ENCODE measurements at regions not wholly inside any gene's neighbourhood (a gene's known extent, or its start where the extent isn't known, plus 50 kb on each side); places are given as distances from the start of the nearest gene placed in this dataset.

DNA sequence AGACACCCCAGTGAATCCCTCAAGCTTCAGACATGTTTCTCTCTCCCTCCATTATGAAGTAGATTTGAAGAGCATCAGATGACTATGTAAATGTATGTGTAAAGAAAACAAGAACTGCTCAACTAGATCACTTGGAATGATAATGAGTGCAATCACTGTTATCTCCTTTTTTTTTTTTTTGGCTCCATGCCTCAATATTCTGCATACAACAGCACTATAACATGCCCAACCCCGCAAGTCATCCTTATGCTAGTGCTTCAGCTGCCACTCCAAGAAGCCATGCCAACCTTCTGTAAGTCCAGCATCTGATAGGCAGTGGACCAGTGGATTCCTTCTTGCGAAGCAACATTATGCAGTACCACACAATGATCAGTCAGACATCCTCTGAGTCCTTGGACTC lies 133.7 kb downstream of the TFPI2 start:
- intact Hi-C loops (cut with micrococcal nuclease) (no loop called here), in situ Hi-C loops (cut with MboI; ENCODE audit: low sequenced_read_pairs) (no loop called here), dilution Hi-C loops (cut with HindIII; ENCODE audit: low sequenced_read_pairs, unreplicated experiment) (no loop called here)
- BruUV-seq (replicated peaks), result no TSS peak
- no peaks in the 10 kb centered on the region for H3K36me3 ChIP-seq (ENCODE audit: control insufficient read depth, insufficient read depth, low read length)
- CTCF ChIA-PET, result interaction anchor here (0.6 kb wide), 1 partner anchor 52 kb away, joined by 6 read pairs; no protein-coding TSS in a partner anchor
- DNase-seq (no peak), ATAC-seq (ENCODE audit: low read depth) (no peak)
- H3K27me3 ChIP-seq (ENCODE audit: control insufficient read depth, insufficient read depth, low read length), result no peaks in the 10 kb centered on the region
- H4K20me1 ChIP-seq (ENCODE audit: insufficient read depth, low read length), result no peaks in the 10 kb centered on the region
- no peak overlapping the region for H3K4me3 ChIP-seq (ENCODE audit: insufficient read depth, low read depth, low read length)
- no peak overlapping the region for H2AFZ ChIP-seq (replicated peaks; ENCODE audit: low read length, poor library complexity)
- no peak overlapping the region for H2BK20ac ChIP-seq (ENCODE audit: low read depth, low read length)
- H3K27ac ChIP-seq (ENCODE audit: insufficient read depth, low read length), result no peak overlapping the region
- no CpG with 5 or more reads among the region's 2 CpGs for WGBS, 2 experiments (ENCODE audit: extremely low coverage in 2 of 2, insufficient read length in 1 of 2)
- no peak overlapping the region for H2BK15ac ChIP-seq (ENCODE audit: low read depth, low read length)
- TF ChIP-seq MXI1 (IDR thresholded peaks at IDR 0.05; ENCODE audit: borderline replicate concordance, low read depth, low read length), result no peak
- TF ChIP-seq FOS (IDR thresholded peaks at IDR 0.05; ENCODE audit: low read depth, low read length), result no peak
- TF ChIP-seq RCOR1 (IDR thresholded peaks at IDR 0.05; ENCODE audit: insufficient replicate concordance, low read length), result no peak
- no peak for TF ChIP-seq MAFK (IDR thresholded peaks at IDR 0.05; ENCODE audit: low read depth, low read length)
- no peak for TF ChIP-seq MAZ (IDR thresholded peaks at IDR 0.05; ENCODE audit: borderline replicate concordance, low read depth, low read length)
- TF ChIP-seq RAD21 (IDR thresholded peaks at IDR 0.05; ENCODE audit: low read length), result no peak
- TF ChIP-seq, protein P1, sequence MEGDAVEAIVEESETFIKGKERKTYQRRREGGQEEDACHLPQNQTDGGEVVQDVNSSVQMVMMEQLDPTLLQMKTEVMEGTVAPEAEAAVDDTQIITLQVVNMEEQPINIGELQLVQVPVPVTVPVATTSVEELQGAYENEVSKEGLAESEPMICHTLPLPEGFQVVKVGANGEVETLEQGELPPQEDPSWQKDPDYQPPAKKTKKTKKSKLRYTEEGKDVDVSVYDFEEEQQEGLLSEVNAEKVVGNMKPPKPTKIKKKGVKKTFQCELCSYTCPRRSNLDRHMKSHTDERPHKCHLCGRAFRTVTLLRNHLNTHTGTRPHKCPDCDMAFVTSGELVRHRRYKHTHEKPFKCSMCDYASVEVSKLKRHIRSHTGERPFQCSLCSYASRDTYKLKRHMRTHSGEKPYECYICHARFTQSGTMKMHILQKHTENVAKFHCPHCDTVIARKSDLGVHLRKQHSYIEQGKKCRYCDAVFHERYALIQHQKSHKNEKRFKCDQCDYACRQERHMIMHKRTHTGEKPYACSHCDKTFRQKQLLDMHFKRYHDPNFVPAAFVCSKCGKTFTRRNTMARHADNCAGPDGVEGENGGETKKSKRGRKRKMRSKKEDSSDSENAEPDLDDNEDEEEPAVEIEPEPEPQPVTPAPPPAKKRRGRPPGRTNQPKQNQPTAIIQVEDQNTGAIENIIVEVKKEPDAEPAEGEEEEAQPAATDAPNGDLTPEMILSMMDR (conservative IDR thresholded peaks at IDR 0.05; ENCODE audit: low read depth, low read length), result no peak
- TF ChIP-seq, protein P2, sequence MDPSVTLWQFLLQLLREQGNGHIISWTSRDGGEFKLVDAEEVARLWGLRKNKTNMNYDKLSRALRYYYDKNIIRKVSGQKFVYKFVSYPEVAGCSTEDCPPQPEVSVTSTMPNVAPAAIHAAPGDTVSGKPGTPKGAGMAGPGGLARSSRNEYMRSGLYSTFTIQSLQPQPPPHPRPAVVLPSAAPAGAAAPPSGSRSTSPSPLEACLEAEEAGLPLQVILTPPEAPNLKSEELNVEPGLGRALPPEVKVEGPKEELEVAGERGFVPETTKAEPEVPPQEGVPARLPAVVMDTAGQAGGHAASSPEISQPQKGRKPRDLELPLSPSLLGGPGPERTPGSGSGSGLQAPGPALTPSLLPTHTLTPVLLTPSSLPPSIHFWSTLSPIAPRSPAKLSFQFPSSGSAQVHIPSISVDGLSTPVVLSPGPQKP (IDR thresholded peaks at IDR 0.05; ENCODE audit: borderline replicate concordance, low read depth, low read length), result no peak
- no peak for TF ChIP-seq POLR2A (IDR thresholded peaks at IDR 0.05; ENCODE audit: low read depth, low read length)
- no peak for TF ChIP-seq CHD1 (IDR thresholded peaks at IDR 0.05; ENCODE audit: low read depth, low read length)
- no peak for TF ChIP-seq RFX5 (IDR thresholded peaks at IDR 0.05; ENCODE audit: low read depth, low read length)
- no peak for TF ChIP-seq CEBPB (IDR thresholded peaks at IDR 0.05; ENCODE audit: low read depth, low read length)
- TF ChIP-seq, protein P3, sequence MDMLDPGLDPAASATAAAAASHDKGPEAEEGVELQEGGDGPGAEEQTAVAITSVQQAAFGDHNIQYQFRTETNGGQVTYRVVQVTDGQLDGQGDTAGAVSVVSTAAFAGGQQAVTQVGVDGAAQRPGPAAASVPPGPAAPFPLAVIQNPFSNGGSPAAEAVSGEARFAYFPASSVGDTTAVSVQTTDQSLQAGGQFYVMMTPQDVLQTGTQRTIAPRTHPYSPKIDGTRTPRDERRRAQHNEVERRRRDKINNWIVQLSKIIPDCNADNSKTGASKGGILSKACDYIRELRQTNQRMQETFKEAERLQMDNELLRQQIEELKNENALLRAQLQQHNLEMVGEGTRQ (IDR thresholded peaks at IDR 0.05; ENCODE audit: low read depth, low read length), result no peak
- no peak for TF ChIP-seq SMC3 (IDR thresholded peaks at IDR 0.05; ENCODE audit: low read depth, low read length)
- no peak for TF ChIP-seq NFE2L2 (IDR thresholded peaks at IDR 0.05; ENCODE audit: low read depth, low read length)
- no peak for TF ChIP-seq BHLHE40 (IDR thresholded peaks at IDR 0.05; ENCODE audit: low read depth, low read length)
- H4K8ac ChIP-seq (ENCODE audit: low read depth in 2 of 2, low read length in 2 of 2), result no peak overlapping the region
- no peak overlapping the region for H2AK9ac ChIP-seq (replicated peaks; ENCODE audit: low read depth, low read length, poor library complexity)
- H3K4ac ChIP-seq (ENCODE audit: low read depth, low read length), result no peak overlapping the region
- no peaks in the 10 kb centered on the region for H3K9me3 ChIP-seq (ENCODE audit: control insufficient read depth, insufficient read depth, low read length)
- H3K4me1 ChIP-seq (ENCODE audit: control insufficient read depth, insufficient read depth, low read length), result no peaks in the 10 kb centered on the region
- H3K56ac ChIP-seq (ENCODE audit: extremely low read depth, insufficient read depth, low read length), result no peak overlapping the region
- H2BK5ac ChIP-seq (ENCODE audit: low read depth, low read length, poor library complexity, severe bottlenecking), result no peak overlapping the region
- H3K23ac ChIP-seq (ENCODE audit: low read depth, low read length), result no peak overlapping the region
- no peaks in the 10 kb centered on the region for H3K9me1 ChIP-seq (ENCODE audit: insufficient read depth, low read length)
- no peak overlapping the region for H3K18ac ChIP-seq (ENCODE audit: low read depth, low read length)
- H4K5ac ChIP-seq (ENCODE audit: low read depth, low read length), result no peak overlapping the region
- H2BK120ac ChIP-seq (ENCODE audit: low read depth, low read length), result no peak overlapping the region
- H3K9ac ChIP-seq (ENCODE audit: low read depth, low read length), result no peak overlapping the region
- H3K79me1 ChIP-seq (ENCODE audit: low read depth in 1 of 2, low read length in 2 of 2), result no peaks in the 10 kb centered on the region
- POLR2A ChIA-PET (ENCODE audit: unreplicated experiment), result no interaction called here
- H4K91ac ChIP-seq (ENCODE audit: insufficient read depth, low read depth, low read length), result no peak overlapping the region
- no peak overlapping the region for H3K4me2 ChIP-seq (ENCODE audit: low read depth, low read length)
- H2AK5ac ChIP-seq (ENCODE audit: low read depth, low read length), result no peak overlapping the region
- no peak overlapping the region for H3K14ac ChIP-seq (replicated peaks; ENCODE audit: low read depth, low read length)

Data from IMR-90 (cell line).